K562 (cell line): ENCODE measurements at regions not wholly inside any gene's neighbourhood (a gene's known extent, or its start where the extent isn't known, plus 50 kb on each side); places are given as distances from the start of the nearest gene placed in this dataset.

Experiments used
- ATAC-seq: fragments of 200-7000 bp; cut with Tn5 transposase; 3 replicates; pipeline ENCODE4 v1.9.1; 2020; ENCODE audit warnings: moderate library complexity
- BruUV-seq: library from RNA; stranded (reverse); fragments of 400-500 nt; replicated peaks from 2 replicates; lab custom pipeline; 2021; lab: Mats Ljungman, UMichigan
- CTCF ChIA-PET: fragments of 300-600 bp; formaldehyde crosslinking; extraction: SDS; loops from one replicate; lab custom pipeline; 2021; ENCODE audit warnings: low intra/inter-chr PET ratio; lab: Yijun Ruan, JAX
- POLR2A ChIA-PET: fragments of 300-600, 350-650 bp; sonication (Branson Sonifier 250); formaldehyde crosslinking; extraction: SDS; loops from one replicate; lab custom pipeline; 2021; ENCODE audit warnings: antibody characterized with exemption, inconsistent platforms; lab: Yijun Ruan, JAX
- DNase-seq, 4 experiments: peaks; one replicate each; pipeline versions ENCODE4 v3.0.0 to v3.0.0-alpha.2; 2011 to 2018; ENCODE audit warnings: low spot score in 3 of 4, mixed read lengths in 3 of 4; ENCODE audit errors: extremely low read depth in 1 of 4
- FAIRE-seq: peaks from 2 replicates; lab custom pipeline; 2011; peaks lifted over from hg19 to GRCh38; lab: Jason Lieb, UNC
- H2AFZ ChIP-seq: 2 replicates; pipeline ENCODE4 v1.6.0; 2011; ENCODE audit warnings: low read depth, low read length, control low read depth, inconsistent platforms
- H3K27ac ChIP-seq: fragments of 200-600 bp; 3 replicates; pipeline ENCODE4 v1.8.0; 2011; ENCODE audit warnings: low read depth, mild to moderate bottlenecking, control low read depth, inconsistent platforms, low read length, moderate library complexity, mixed read lengths; ENCODE audit errors: extremely low read depth
- H3K27me3 ChIP-seq, 2 experiments: fragments of 300-600 bp in 1 of 2; 2 replicates in 1 of 2; 3 replicates in 1 of 2; pipeline versions ENCODE4 v1.6.0 to v1.8.0; 2011; ENCODE audit warnings: inconsistent platforms in 2 of 2, low read length in 2 of 2, mild to moderate bottlenecking in 1 of 2, mixed read lengths in 1 of 2, moderate library complexity in 1 of 2; ENCODE audit not compliant: control insufficient read depth in 2 of 2, insufficient read depth in 2 of 2
- H3K36me3 ChIP-seq: fragments of 300-600 bp; 3 replicates; pipeline ENCODE4 v1.8.0; 2011; ENCODE audit warnings: mild to moderate bottlenecking, low read length, inconsistent platforms; ENCODE audit not compliant: control insufficient read depth, insufficient read depth
- H3K4me1 ChIP-seq, 2 experiments: fragments of 200-600 bp in 1 of 2; replicated peaks in 1 of 2; 2 replicates in 1 of 2; 3 replicates in 1 of 2; pipeline versions ENCODE4 v1.5.1 to v1.8.0; 2011; ENCODE audit warnings: inconsistent platforms in 2 of 2, low read length in 2 of 2, mild to moderate bottlenecking in 1 of 2, mixed read lengths in 1 of 2, moderate library complexity in 1 of 2; ENCODE audit not compliant: control insufficient read depth in 2 of 2, insufficient read depth in 2 of 2
- H3K4me2 ChIP-seq: 2 replicates; pipeline ENCODE4 v1.6.1; 2011; ENCODE audit warnings: low read length, control low read depth, inconsistent platforms, mixed read lengths; ENCODE audit not compliant: insufficient read depth
- H3K4me3 ChIP-seq: fragments of 200-600 bp; sonication (generic), shearing (Covaris generic); 2 replicates; pipeline ENCODE4 v1.5.1; 2016; ENCODE audit warnings: control low read depth, inconsistent platforms
- H3K79me2 ChIP-seq: fragments of 200-600 bp; 3 replicates; pipeline ENCODE4 v1.8.0; 2011; ENCODE audit warnings: low read length, inconsistent platforms; ENCODE audit not compliant: control insufficient read depth, insufficient read depth
- H3K9ac ChIP-seq, 2 experiments: 2 replicates each; pipeline versions ENCODE4 v1.6.0 to v1.6.1; 2011; ENCODE audit warnings: low read depth in 2 of 2, low read length in 2 of 2, control low read depth in 1 of 2, inconsistent platforms in 1 of 2, mild to moderate bottlenecking in 1 of 2, mixed read lengths in 1 of 2; ENCODE audit not compliant: insufficient read depth in 1 of 2
- H3K9me1 ChIP-seq: one replicate; pipeline ENCODE4 v1.6.0; 2011; ENCODE audit warnings: inconsistent platforms, mild to moderate bottlenecking, low read length, moderate library complexity; ENCODE audit not compliant: control insufficient read depth, insufficient read depth
- H3K9me3 ChIP-seq: replicated peaks from 2 replicates; pipeline ENCODE4 v1.5.1; 2011; ENCODE audit warnings: low read depth, low read length, inconsistent platforms; ENCODE audit not compliant: control insufficient read depth, insufficient read depth
- H4K20me1 ChIP-seq: replicated peaks from 2 replicates; pipeline ENCODE4 v1.6.1; 2011; ENCODE audit warnings: low read length, inconsistent platforms, mixed read lengths; ENCODE audit not compliant: control insufficient read depth, insufficient read depth
- COPS2 ChIP-seq: fragments of 450-650 bp; conservative IDR thresholded peaks from 2 replicates; pipeline ENCODE4 v1.6.1; 2016; ENCODE audit warnings: mild to moderate bottlenecking, moderate library complexity
- NR4A1 ChIP-seq, 2 experiments: fragments of 250-450 bp in 1 of 2; fragments of 450-650 bp in 1 of 2; sonication (Bioruptor Pico) in 1 of 2; IDR thresholded peaks; 2 replicates each; pipeline versions ENCODE4 v1.4.0 to v1.6.1; 2016 to 2020; ENCODE audit warnings: mild to moderate bottlenecking in 2 of 2, missing compliant biosample characterization in 1 of 2, missing genetic modification characterization in 1 of 2, moderate library complexity in 1 of 2
- POLR2H ChIP-seq: IDR thresholded peaks from 2 replicates; pipeline ENCODE4 v1.6.1; 2016; ENCODE audit warnings: missing genetic modification characterization, low read depth, mild to moderate bottlenecking, control low read depth, missing compliant biosample characterization, moderate library complexity
- SETDB1 ChIP-seq: IDR thresholded peaks from one replicate; pipeline ENCODE4 v1.6.1; 2012; ENCODE audit warnings: low read length, control low read depth, inconsistent platforms
- WGBS: fragments of 100-300 bp; shearing (Covaris generic); methylation state at CpG from one replicate; pipeline ENCODE4 v1.1.6; 2016; ENCODE audit warnings: low coverage, mixed read lengths; ENCODE audit not compliant: insufficient coverage; ENCODE audit errors: missing lambda C conversion rate; 5-methylcytosine and 5-hydroxymethylcytosine counted together
- in situ Hi-C: fragments of 300-500 bp; cut with MboI; formaldehyde crosslinking; loops from 4 replicates; pipeline ENCODE4 v1.15.0; 2018; ENCODE audit warnings: inconsistent platforms, mixed read lengths
- intact Hi-C: fragments of 100-400 bp; cut with micrococcal nuclease; formaldehyde crosslinking; loops from 2 replicates; pipeline ENCODE4 v1.14.2; 2022
- TF ChIP-seq, protein P1 (sequence below): fragments of 450-650 bp; formaldehyde crosslinking; IDR thresholded peaks from 2 replicates; pipeline ENCODE4 v1.4.0; 2020; ENCODE audit warnings: mild to moderate bottlenecking, mixed read lengths

DNA sequence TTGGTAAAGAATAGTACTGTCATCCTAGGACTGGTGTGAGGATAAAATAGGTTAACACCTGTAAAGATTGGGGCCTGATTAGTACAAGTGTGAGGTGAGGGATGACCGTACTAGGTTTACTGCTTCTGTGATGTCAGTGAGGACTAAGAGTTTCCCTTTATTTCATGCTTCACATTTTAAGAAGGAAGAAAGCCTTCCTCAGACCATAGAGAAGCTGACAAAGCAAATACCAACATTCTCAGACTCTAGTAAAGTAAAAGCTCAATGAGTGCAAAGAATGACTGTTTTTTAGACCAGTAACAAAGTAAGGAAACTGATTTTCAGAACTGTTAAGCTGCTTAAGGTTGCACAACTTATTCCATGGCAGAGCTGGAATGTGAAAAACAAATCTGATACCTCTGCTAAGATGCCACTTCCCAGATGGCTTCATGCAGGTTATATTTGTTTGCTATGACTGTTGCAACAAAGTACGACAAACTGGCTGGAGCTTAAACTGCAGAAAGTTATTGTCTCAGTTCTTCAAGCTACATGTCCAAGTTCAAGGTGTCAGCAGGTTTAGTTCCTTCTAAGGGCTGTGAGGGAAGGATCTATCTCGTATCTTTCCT is 354.9 kb downstream of the RSL24D1 start:
- BruUV-seq = no TSS peak
- in situ Hi-C loops (no loop called here), intact Hi-C loops (no loop called here)
- 0% methylated on average over 3 of the region's 3 CpGs for WGBS
- Histone ChIP-seq H3K9me1 (no peaks in the 10 kb centered on the region), H3K27ac (no peak overlapping the region), H3K27me3 (no peaks in the 10 kb centered on the region), H3K36me3 (no peaks in the 10 kb centered on the region), H3K9me3 (no peaks in the 10 kb centered on the region), H3K4me3 (no peak overlapping the region), H4K20me1 (no peaks in the 10 kb centered on the region), H3K9ac (no peak overlapping the region), H3K4me1 (no peaks in the 10 kb centered on the region), H3K4me2 (no peak overlapping the region), H2AFZ (no peak overlapping the region), H3K79me2 (no peaks in the 10 kb centered on the region)
- FAIRE-seq = no peak
- ATAC-seq = no peak
- DNase-seq = no peak
- CTCF ChIA-PET = no interaction called here
- TF ChIP-seq COPS2 (no peak), NR4A1 (CRISPR knock-in tag; IDR thresholded peaks at IDR 0.05) (no peak), NR4A1 (tag; IDR thresholded peaks at IDR 0.05) (no peak), POLR2H (tag) (no peak), SETDB1 (no peak)
- TF ChIP-seq, protein P1, sequence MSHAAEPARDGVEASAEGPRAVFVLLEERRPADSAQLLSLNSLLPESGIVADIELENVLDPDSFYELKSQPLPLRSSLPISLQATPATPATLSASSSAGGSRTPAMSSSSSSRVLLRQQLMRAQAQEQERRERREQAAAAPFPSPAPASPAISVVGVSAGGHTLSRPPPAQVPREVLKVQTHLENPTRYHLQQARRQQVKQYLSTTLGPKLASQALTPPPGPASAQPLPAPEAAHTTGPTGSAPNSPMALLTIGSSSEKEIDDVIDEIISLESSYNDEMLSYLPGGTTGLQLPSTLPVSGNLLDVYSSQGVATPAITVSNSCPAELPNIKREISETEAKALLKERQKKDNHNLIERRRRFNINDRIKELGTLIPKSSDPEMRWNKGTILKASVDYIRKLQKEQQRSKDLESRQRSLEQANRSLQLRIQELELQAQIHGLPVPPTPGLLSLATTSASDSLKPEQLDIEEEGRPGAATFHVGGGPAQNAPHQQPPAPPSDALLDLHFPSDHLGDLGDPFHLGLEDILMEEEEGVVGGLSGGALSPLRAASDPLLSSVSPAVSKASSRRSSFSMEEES (CRISPR knock-in tag) = no peak
- POLR2A ChIA-PET = no interaction called here
